Endothelial cell (in vitro differentiated cells): ENCODE measurements at regions not wholly inside any gene's neighbourhood (a gene's known extent, or its start where the extent isn't known, plus 50 kb on each side); places are given as distances from the start of the nearest gene placed in this dataset.

Experiments used
- DNase-seq: peaks from one replicate; pipeline ENCODE4 v3.0.0; 2021; ENCODE audit warnings: low spot score
- H3K27ac Mint-ChIP-seq: one replicate; pipeline ENCODE4 v1.8.0; 2021; ENCODE audit warnings: mixed read lengths, inconsistent platforms; ENCODE audit not compliant: unreplicated experiment
- H3K27me3 Mint-ChIP-seq: one replicate; pipeline ENCODE4 v1.8.0; 2021; ENCODE audit warnings: mild to moderate bottlenecking, moderate library complexity, mixed read lengths, inconsistent platforms; ENCODE audit not compliant: unreplicated experiment
- H3K36me3 Mint-ChIP-seq: one replicate; pipeline ENCODE4 v1.8.0; 2021; ENCODE audit warnings: mild to moderate bottlenecking, low read depth, mixed read lengths, inconsistent platforms; ENCODE audit not compliant: unreplicated experiment
- H3K4me1 Mint-ChIP-seq: one replicate; pipeline ENCODE4 v1.8.0; 2021; ENCODE audit warnings: mild to moderate bottlenecking, mixed read lengths, inconsistent platforms; ENCODE audit not compliant: unreplicated experiment
- H3K4me3 Mint-ChIP-seq: one replicate; pipeline ENCODE4 v1.8.0; 2021; ENCODE audit warnings: mild to moderate bottlenecking, mixed read lengths, inconsistent platforms; ENCODE audit not compliant: unreplicated experiment
- H3K9me3 Mint-ChIP-seq: one replicate; pipeline ENCODE4 v1.8.0; 2021; ENCODE audit warnings: mixed read lengths, inconsistent platforms; ENCODE audit not compliant: unreplicated experiment
- CTCF ChIP-seq: fragments of 200-600 bp; sonication (generic); IDR thresholded peaks from one replicate; pipeline ENCODE4 v1.5.0; 2021; ENCODE audit warnings: antibody characterized with exemption; ENCODE audit not compliant: unreplicated experiment

- Mint-ChIP-seq H3K4me1 (peaks cover 10% of the 10 kb centered on the region), H3K4me3 (no peak overlapping the region), H3K36me3 (no peaks in the 10 kb centered on the region), H3K27ac (no peak overlapping the region), H3K9me3 (no peaks in the 10 kb centered on the region), H3K27me3 (no peaks in the 10 kb centered on the region)
- TF ChIP-seq CTCF = no peak
- no peak for DNase-seq
Observed at GRCh38 chr5:117191251-117191650, 616.6 kb upstream of the SEMA6A start.

GRCh38 chr5:117189784-117190183 is 615.2 kb upstream of the SEMA6A start:
- Mint-ChIP-seq H3K9me3 (no peaks in the 10 kb centered on the region), H3K36me3 (no peaks in the 10 kb centered on the region), H3K27me3 (no peaks in the 10 kb centered on the region), H3K4me1 (peaks cover 10% of the 10 kb centered on the region), H3K27ac (no peak overlapping the region), H3K4me3 (no peak overlapping the region)
- no peak for TF ChIP-seq CTCF
- no peak for DNase-seq

GRCh38 chr5:117188211-117188610 is 613.6 kb upstream of the SEMA6A start:
- DNase-seq = no peak
- TF ChIP-seq CTCF = no peak
- Mint-ChIP-seq H3K27me3 (no peaks in the 10 kb centered on the region), H3K27ac (no peak overlapping the region), H3K4me3 (no peak overlapping the region), H3K9me3 (no peaks in the 10 kb centered on the region), H3K36me3 (no peaks in the 10 kb centered on the region), H3K4me1 (peaks cover 10% of the 10 kb centered on the region)

GRCh38 chr5:117186751-117187150 is 612.1 kb upstream of the SEMA6A start:
- H3K4me3 Mint-ChIP-seq = no peak overlapping the region
- H3K27me3 Mint-ChIP-seq = no peaks in the 10 kb centered on the region
- TF ChIP-seq CTCF = no peak
- H3K9me3 Mint-ChIP-seq = no peaks in the 10 kb centered on the region
- DNase-seq = no peak
- no peaks in the 10 kb centered on the region for H3K36me3 Mint-ChIP-seq
- H3K27ac Mint-ChIP-seq = no peak overlapping the region
- peaks cover 10% of the 10 kb centered on the region for H3K4me1 Mint-ChIP-seq

- H3K4me1 Mint-ChIP-seq = peaks cover 17% of the 10 kb centered on the region
- no peaks in the 10 kb centered on the region for H3K36me3 Mint-ChIP-seq
- H3K4me3 Mint-ChIP-seq = no peak overlapping the region
- DNase-seq = no peak
- TF ChIP-seq CTCF = no peak
- H3K27me3 Mint-ChIP-seq = no peaks in the 10 kb centered on the region
- no peaks in the 10 kb centered on the region for H3K9me3 Mint-ChIP-seq
- H3K27ac Mint-ChIP-seq = no peak overlapping the region
Observed at GRCh38 chr5:117183326-117183725, 608.7 kb upstream of the SEMA6A start.
